ENCODE measurements at regions not wholly inside any gene's neighbourhood (a gene's known extent, or its start where the extent isn't known, plus 50 kb on each side); places are given as distances from the start of the nearest gene placed in this dataset.

DNA sequence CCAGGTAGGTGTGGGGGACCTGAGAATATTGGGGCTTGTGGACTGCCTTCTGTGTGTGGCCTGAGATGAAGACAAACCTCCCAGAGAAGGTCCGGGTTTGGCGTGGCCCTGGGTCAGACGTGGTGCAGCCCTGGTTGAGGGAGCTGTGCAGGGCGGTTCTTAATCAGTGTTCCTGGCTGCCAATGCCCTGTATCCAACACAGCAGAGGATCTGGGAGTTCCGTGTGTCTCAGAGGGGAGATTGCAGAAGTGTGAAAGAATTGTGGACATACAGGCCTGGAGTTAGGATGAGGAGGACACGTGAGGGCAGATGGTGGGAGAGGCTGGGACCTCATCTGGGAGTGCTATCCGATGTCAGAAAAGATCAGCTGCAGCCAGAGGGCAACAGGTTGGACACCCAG is 102.0 kb upstream of the NECTIN1 start:
- no TSS peak for BruUV-seq (replicated peaks)
- DNase-seq: no peak
- H4K8ac ChIP-seq (ENCODE audit: low read depth in 2 of 2, low read length in 2 of 2): no peak overlapping the region

More for the DNA sequence above, 102.0 kb upstream of the NECTIN1 start:
- Histone ChIP-seq H3K18ac (ENCODE audit: low read depth, low read length) (no peak overlapping the region), H3K23ac (ENCODE audit: low read depth, low read length) (no peak overlapping the region), H2AFZ (replicated peaks; ENCODE audit: low read length, poor library complexity) (no peak overlapping the region), H3K79me1 (ENCODE audit: low read depth in 1 of 2, low read length in 2 of 2) (no peaks in the 10 kb centered on the region), H3K9me3 (ENCODE audit: control insufficient read depth, insufficient read depth, low read length) (no peaks in the 10 kb centered on the region), H3K9ac (ENCODE audit: low read depth, low read length) (no peak overlapping the region), H2BK20ac (ENCODE audit: low read depth, low read length) (no peak overlapping the region), H3K36me3 (ENCODE audit: control insufficient read depth, insufficient read depth, low read length) (no peaks in the 10 kb centered on the region), H3K9me1 (ENCODE audit: insufficient read depth, low read length) (no peaks in the 10 kb centered on the region), H3K4me1 (ENCODE audit: control insufficient read depth, insufficient read depth, low read length) (no peaks in the 10 kb centered on the region), H3K4me3 (ENCODE audit: insufficient read depth, low read depth, low read length) (no peak overlapping the region), H3K14ac (replicated peaks; ENCODE audit: low read depth, low read length) (no peak overlapping the region), H2AK5ac (ENCODE audit: low read depth, low read length) (no peak overlapping the region), H4K20me1 (ENCODE audit: insufficient read depth, low read length) (no peaks in the 10 kb centered on the region), H3K4ac (ENCODE audit: low read depth, low read length) (no peak overlapping the region), H3K56ac (ENCODE audit: extremely low read depth, insufficient read depth, low read length) (no peak overlapping the region), H3K27me3 (ENCODE audit: control insufficient read depth, insufficient read depth, low read length) (peaks cover 10% of the 10 kb centered on the region; the same call in 1 of the 2 replicates), H2AK9ac (replicated peaks; ENCODE audit: low read depth, low read length, poor library complexity) (no peak overlapping the region), H2BK15ac (ENCODE audit: low read depth, low read length) (no peak overlapping the region), H4K91ac (ENCODE audit: insufficient read depth, low read depth, low read length) (no peak overlapping the region), H3K27ac (ENCODE audit: insufficient read depth, low read length) (no peak overlapping the region), H2BK5ac (ENCODE audit: low read depth, low read length, poor library complexity, severe bottlenecking) (no peak overlapping the region), H3K4me2 (ENCODE audit: low read depth, low read length) (no peak overlapping the region), H2BK120ac (ENCODE audit: low read depth, low read length) (no peak overlapping the region), H4K5ac (ENCODE audit: low read depth, low read length) (no peak overlapping the region)
- TF ChIP-seq SMC3 (IDR thresholded peaks at IDR 0.05; ENCODE audit: low read depth, low read length): no peak
- no peak for TF ChIP-seq USF2 (IDR thresholded peaks at IDR 0.05; ENCODE audit: low read depth, low read length)
- no peak for TF ChIP-seq MAZ (IDR thresholded peaks at IDR 0.05; ENCODE audit: borderline replicate concordance, low read depth, low read length)
- no peak for TF ChIP-seq MXI1 (IDR thresholded peaks at IDR 0.05; ENCODE audit: borderline replicate concordance, low read depth, low read length)
- no peak for TF ChIP-seq FOS (IDR thresholded peaks at IDR 0.05; ENCODE audit: low read depth, low read length)
- TF ChIP-seq NFE2L2 (IDR thresholded peaks at IDR 0.05; ENCODE audit: low read depth, low read length): no peak
- no peak for TF ChIP-seq RFX5 (IDR thresholded peaks at IDR 0.05; ENCODE audit: low read depth, low read length)
- no peak for TF ChIP-seq ELK1 (IDR thresholded peaks at IDR 0.05; ENCODE audit: borderline replicate concordance, low read depth, low read length)
- no peak for TF ChIP-seq POLR2A (IDR thresholded peaks at IDR 0.05; ENCODE audit: low read depth, low read length)
- TF ChIP-seq CTCF (conservative IDR thresholded peaks at IDR 0.05; ENCODE audit: low read depth, low read length): no peak
- TF ChIP-seq MAFK (IDR thresholded peaks at IDR 0.05; ENCODE audit: low read depth, low read length): no peak
- TF ChIP-seq CHD1 (IDR thresholded peaks at IDR 0.05; ENCODE audit: low read depth, low read length): no peak
- no peak for TF ChIP-seq BHLHE40 (IDR thresholded peaks at IDR 0.05; ENCODE audit: low read depth, low read length)
- TF ChIP-seq CEBPB (IDR thresholded peaks at IDR 0.05; ENCODE audit: low read depth, low read length): no peak
- TF ChIP-seq RAD21 (IDR thresholded peaks at IDR 0.05; ENCODE audit: low read length): no peak
- TF ChIP-seq RCOR1 (IDR thresholded peaks at IDR 0.05; ENCODE audit: insufficient replicate concordance, low read length): no peak
- intact Hi-C loops (cut with micrococcal nuclease) (no loop called here), dilution Hi-C loops (cut with HindIII; ENCODE audit: low sequenced_read_pairs, unreplicated experiment) (no loop called here), in situ Hi-C loops (cut with MboI; ENCODE audit: low sequenced_read_pairs) (no loop called here)
- ChIA-PET CTCF (no interaction called here), POLR2A (ENCODE audit: unreplicated experiment) (no interaction called here)
- ATAC-seq (ENCODE audit: low read depth): no peak
- 62% methylated on average over 6 of the region's 7 CpGs; no CpG with 5 or more reads in 1 of the 2 experiments for WGBS, 2 experiments (ENCODE audit: extremely low coverage in 2 of 2, insufficient read length in 1 of 2)

All from IMR-90 (cell line).